ENCODE measurements at regions not wholly inside any gene's neighbourhood (a gene's known extent, or its start where the extent isn't known, plus 50 kb on each side); places are given as distances from the start of the nearest gene placed in this dataset.

GRCh38 chr13:74761801-74762757, 627.9 kb upstream of the KLF12 start:
- TF ChIP-seq CTCF (conservative IDR thresholded peaks at IDR 0.05 in 1 of 2, IDR thresholded peaks at IDR 0.05 in 1 of 2; ENCODE audit: low read depth in 1 of 2, low read length in 2 of 2) (no peak), EZH2 (IDR thresholded peaks at IDR 0.05; ENCODE audit: low read length, missing control alignments) (no peak)

Measured in fibroblast of lung (primary cell).